H9 (cell line): ENCODE measurements at regions not wholly inside any gene's neighbourhood (a gene's known extent, or its start where the extent isn't known, plus 50 kb on each side); places are given as distances from the start of the nearest gene placed in this dataset.

Experiments
- DNase-seq: peaks from one replicate; pipeline ENCODE4 v3.0.0-alpha.2; 2017
- H2AFZ ChIP-seq: one replicate; pipeline ENCODE4 v1.6.1; 2013; ENCODE audit warnings: mild to moderate bottlenecking, low read length, control low read depth, moderate library complexity
- H2AK5ac ChIP-seq: 2 replicates; pipeline ENCODE4 v1.6.1; 2013; ENCODE audit warnings: low read length, control low read depth, mixed read lengths; ENCODE audit not compliant: insufficient read length
- H2BK120ac ChIP-seq: one replicate; pipeline ENCODE4 v1.6.1; 2013; ENCODE audit warnings: low read depth, mild to moderate bottlenecking, low read length, control low read depth, inconsistent platforms; ENCODE audit not compliant: poor library complexity, severe bottlenecking
- H2BK12ac ChIP-seq: 2 replicates; pipeline ENCODE4 v1.6.1; 2013; ENCODE audit warnings: low read length, control low read depth, mixed read lengths, low read depth; ENCODE audit not compliant: insufficient read length
- H2BK15ac ChIP-seq: 2 replicates; pipeline ENCODE4 v1.6.1; 2013; ENCODE audit warnings: low read depth, low read length, control low read depth
- H2BK20ac ChIP-seq: one replicate; pipeline ENCODE4 v1.6.1; 2013; ENCODE audit warnings: low read depth, mild to moderate bottlenecking, low read length, control low read depth, inconsistent platforms; ENCODE audit not compliant: poor library complexity, severe bottlenecking
- H2BK5ac ChIP-seq: 2 replicates; pipeline ENCODE4 v1.6.1; 2013; ENCODE audit warnings: low read length, control low read depth, mixed read lengths; ENCODE audit not compliant: insufficient read length
- H3K14ac ChIP-seq: 2 replicates; pipeline ENCODE4 v1.6.1; 2013; ENCODE audit warnings: low read length, control low read depth; ENCODE audit not compliant: insufficient read depth
- H3K18ac ChIP-seq: 2 replicates; pipeline ENCODE4 v1.6.1; 2013; ENCODE audit warnings: low read depth, mild to moderate bottlenecking, mixed read lengths, low read length, control low read depth; ENCODE audit not compliant: insufficient read length
- H3K23ac ChIP-seq: 2 replicates; pipeline ENCODE4 v1.6.1; 2013; ENCODE audit warnings: low read length, control low read depth, mixed read lengths, low read depth; ENCODE audit not compliant: insufficient read length
- H3K23me2 ChIP-seq: 2 replicates; pipeline ENCODE4 v1.6.1; 2013; ENCODE audit warnings: low read depth, mild to moderate bottlenecking, mixed read lengths, low read length, control low read depth; ENCODE audit not compliant: insufficient read length, poor library complexity, severe bottlenecking
- H3K27ac ChIP-seq: 2 replicates; pipeline ENCODE4 v1.5.1; 2013; ENCODE audit warnings: low read length, control low read depth, mixed read lengths, low read depth; ENCODE audit not compliant: insufficient read length
- H3K27me3 ChIP-seq: 2 replicates; pipeline ENCODE4 v1.6.1; 2013; ENCODE audit warnings: low read length, control low read depth, inconsistent platforms; ENCODE audit not compliant: insufficient read depth
- H3K4ac ChIP-seq: 2 replicates; pipeline ENCODE4 v1.6.1; 2013; ENCODE audit warnings: low read depth, mild to moderate bottlenecking, control low read depth, inconsistent platforms, low read length, moderate library complexity
- H3K4me1 ChIP-seq: 2 replicates; pipeline ENCODE4 v1.6.1; 2013; ENCODE audit warnings: low read length, control low read depth, inconsistent platforms; ENCODE audit not compliant: insufficient read depth
- H3K4me2 ChIP-seq: 2 replicates; pipeline ENCODE4 v1.6.1; 2013; ENCODE audit warnings: low read length, control low read depth, mixed read lengths; ENCODE audit not compliant: insufficient read length, insufficient read depth
- H3K56ac ChIP-seq: 2 replicates; pipeline ENCODE4 v1.6.1; 2013; ENCODE audit warnings: low read depth, mild to moderate bottlenecking, mixed read lengths, low read length, control low read depth; ENCODE audit not compliant: insufficient read length
- H3K79me1 ChIP-seq: 2 replicates; pipeline ENCODE4 v1.6.1; 2013; ENCODE audit warnings: low read depth, mild to moderate bottlenecking, moderate library complexity, low read length, control low read depth, inconsistent platforms; ENCODE audit not compliant: insufficient read depth, poor library complexity, severe bottlenecking
- H3K79me2 ChIP-seq: 2 replicates; pipeline ENCODE4 v1.6.1; 2013; ENCODE audit warnings: low read length, control low read depth, inconsistent platforms; ENCODE audit not compliant: insufficient read depth
- H3K9ac ChIP-seq: 2 replicates; pipeline ENCODE4 v1.6.1; 2013; ENCODE audit warnings: low read length, control low read depth, mixed read lengths; ENCODE audit not compliant: insufficient read length; ENCODE audit errors: extremely low read depth
- H3K9me3 ChIP-seq: one replicate; pipeline ENCODE4 v1.6.1; 2013; ENCODE audit warnings: low read depth, low read length, inconsistent platforms; ENCODE audit not compliant: control insufficient read depth
- H3T11ph ChIP-seq: one replicate; pipeline ENCODE4 v1.6.1; 2013; ENCODE audit warnings: mild to moderate bottlenecking, low read length, control low read depth, inconsistent platforms
- H4K20me1 ChIP-seq: one replicate; pipeline ENCODE4 v1.6.1; 2013; ENCODE audit not compliant: control insufficient read depth, insufficient read length, insufficient read depth
- H4K5ac ChIP-seq: 2 replicates; pipeline ENCODE4 v1.6.1; 2013; ENCODE audit warnings: low read depth, mild to moderate bottlenecking, mixed read lengths, low read length, control low read depth; ENCODE audit not compliant: insufficient read length
- H4K8ac ChIP-seq: replicated peaks from 2 replicates; pipeline ENCODE4 v1.6.1; 2013; ENCODE audit warnings: low read length, control low read depth, mixed read lengths, low read depth; ENCODE audit not compliant: insufficient read length
- H4K91ac ChIP-seq: 2 replicates; pipeline ENCODE4 v1.6.1; 2013; ENCODE audit warnings: low read depth, mild to moderate bottlenecking, moderate library complexity, mixed read lengths, low read length, control low read depth; ENCODE audit not compliant: insufficient read length
- H3K27ac Mint-ChIP-seq, 3 experiments: 2 replicates in 2 of 3; 3 replicates in 1 of 3; pipeline ENCODE4 v1.8.0; 2020 to 2021; ENCODE audit warnings: mixed read lengths in 3 of 3, mild to moderate bottlenecking in 1 of 3, moderate library complexity in 1 of 3
- H3K27me3 Mint-ChIP-seq: 2 replicates; pipeline ENCODE4 v1.8.0; 2021; ENCODE audit warnings: low read depth, mild to moderate bottlenecking, moderate library complexity, mixed read lengths
- H3K36me3 Mint-ChIP-seq, 3 experiments: 2 replicates in 2 of 3; 3 replicates in 1 of 3; pipeline ENCODE4 v1.8.0; 2020 to 2021; ENCODE audit warnings: low read depth in 3 of 3, mixed read lengths in 3 of 3; ENCODE audit not compliant: insufficient read depth in 1 of 3
- H3K4me1 Mint-ChIP-seq, 2 experiments: 2 replicates each; pipeline ENCODE4 v1.8.0; 2020; ENCODE audit warnings: mixed read lengths in 2 of 2
- H3K4me3 Mint-ChIP-seq, 2 experiments: 2 replicates in 1 of 2; 3 replicates in 1 of 2; pipeline ENCODE4 v1.8.0; 2020 to 2021; ENCODE audit warnings: mild to moderate bottlenecking in 2 of 2, mixed read lengths in 2 of 2, moderate library complexity in 1 of 2
- H3K9me3 Mint-ChIP-seq, 2 experiments: 2 replicates in 1 of 2; 3 replicates in 1 of 2; pipeline ENCODE4 v1.8.0; 2020; ENCODE audit warnings: mild to moderate bottlenecking in 2 of 2, mixed read lengths in 2 of 2, moderate library complexity in 1 of 2
- CTCF ChIP-seq: fragments of 200-600 bp; sonication (generic); conservative IDR thresholded peaks from 3 replicates; pipeline ENCODE4 v1.8.0; 2021; ENCODE audit warnings: antibody characterized with exemption, mild to moderate bottlenecking
- WGBS: extraction: QIAGEN DNeasy Blood & Tissue Kit; methylation state at CpG from one replicate; pipeline ENCODE4 v1.1.7; 2013; ENCODE audit warnings: missing lambda C conversion rate, low lambda C conversion rate, mixed read lengths; ENCODE audit not compliant: insufficient read length; ENCODE audit errors: extremely low coverage; 5-methylcytosine and 5-hydroxymethylcytosine counted together

- Histone ChIP-seq H3T11ph (no peak overlapping the region), H3K4me1 (no peaks in the 10 kb centered on the region), H3K4ac (no peak overlapping the region), H3K27me3 (no peaks in the 10 kb centered on the region), H2BK5ac (no peak overlapping the region), H4K20me1 (no peaks in the 10 kb centered on the region), H2AK5ac (no peak overlapping the region), H3K4me2 (no peak overlapping the region), H3K14ac (no peak overlapping the region), H3K23me2 (no peaks in the 10 kb centered on the region), H2BK12ac (no peak overlapping the region), H2BK120ac (no peak overlapping the region), H3K23ac (no peak overlapping the region), H3K56ac (no peak overlapping the region), H3K9ac (no peak overlapping the region), H2BK20ac (no peak overlapping the region), H2AFZ (no peak overlapping the region), H3K18ac (no peak overlapping the region), H3K27ac (no peak overlapping the region), H3K79me2 (no peaks in the 10 kb centered on the region), H4K8ac (no peak overlapping the region), H3K79me1 (no peaks in the 10 kb centered on the region), H4K91ac (no peak overlapping the region), H3K9me3 (no peaks in the 10 kb centered on the region), H2BK15ac (no peak overlapping the region), H4K5ac (no peak overlapping the region)
- Mint-ChIP-seq H3K27me3 (no peaks in the 10 kb centered on the region; the same call in 1 of the 2 replicates), H3K9me3 (peaks cover 0 to 2% of the 10 kb centered on the region in 2 experiments; a peak in 2 of 5 replicates), H3K4me1 (no peaks in the 10 kb centered on the region), H3K4me3 (no peak overlapping the region), H3K27ac (no peak overlapping the region), H3K36me3 (peaks cover 0 to 11% (median 4%) of the 10 kb centered on the region in 3 experiments; a peak in 5 of 7 replicates)
- DNase-seq, result no peak
- TF ChIP-seq CTCF, result no peak
- WGBS, result no CpG with 5 or more reads among the region's 10 CpGs
Observed at GRCh38 chr10:6327961-6328698, 125.4 kb downstream of the PFKFB3 start.
